ENCODE measurements at regions not wholly inside any gene's neighbourhood (a gene's known extent, or its start where the extent isn't known, plus 50 kb on each side); places are given as distances from the start of the nearest gene placed in this dataset.

DNA sequence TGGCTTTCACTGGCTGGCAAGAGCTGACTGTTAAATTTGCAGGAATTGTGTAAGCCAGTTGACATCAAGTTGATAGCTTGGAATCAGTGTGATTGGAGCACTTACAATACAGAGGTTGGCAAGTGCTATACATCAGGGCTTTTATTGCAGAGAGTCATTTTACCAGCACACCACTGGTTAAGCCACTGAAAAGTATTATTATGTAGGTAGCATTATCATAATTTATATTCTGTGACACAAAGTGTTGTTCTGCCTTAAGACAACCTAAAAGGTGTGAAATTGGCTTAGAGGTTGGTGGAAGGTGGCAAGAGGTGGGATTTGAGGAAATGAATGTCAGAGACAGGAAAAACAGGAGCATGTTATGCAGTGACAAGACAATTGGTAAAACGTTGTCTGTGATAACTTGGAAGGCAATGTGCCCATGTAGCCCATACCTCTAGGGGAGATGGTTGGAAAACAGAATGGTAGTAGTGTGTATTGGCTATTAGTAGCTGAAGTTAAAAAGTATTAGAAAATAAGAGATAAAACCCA lies 172.9 kb upstream of the PRICKLE1 start:
- no peak for DNase-seq (ENCODE audit: low read depth in 2 of 2)

DNA sequence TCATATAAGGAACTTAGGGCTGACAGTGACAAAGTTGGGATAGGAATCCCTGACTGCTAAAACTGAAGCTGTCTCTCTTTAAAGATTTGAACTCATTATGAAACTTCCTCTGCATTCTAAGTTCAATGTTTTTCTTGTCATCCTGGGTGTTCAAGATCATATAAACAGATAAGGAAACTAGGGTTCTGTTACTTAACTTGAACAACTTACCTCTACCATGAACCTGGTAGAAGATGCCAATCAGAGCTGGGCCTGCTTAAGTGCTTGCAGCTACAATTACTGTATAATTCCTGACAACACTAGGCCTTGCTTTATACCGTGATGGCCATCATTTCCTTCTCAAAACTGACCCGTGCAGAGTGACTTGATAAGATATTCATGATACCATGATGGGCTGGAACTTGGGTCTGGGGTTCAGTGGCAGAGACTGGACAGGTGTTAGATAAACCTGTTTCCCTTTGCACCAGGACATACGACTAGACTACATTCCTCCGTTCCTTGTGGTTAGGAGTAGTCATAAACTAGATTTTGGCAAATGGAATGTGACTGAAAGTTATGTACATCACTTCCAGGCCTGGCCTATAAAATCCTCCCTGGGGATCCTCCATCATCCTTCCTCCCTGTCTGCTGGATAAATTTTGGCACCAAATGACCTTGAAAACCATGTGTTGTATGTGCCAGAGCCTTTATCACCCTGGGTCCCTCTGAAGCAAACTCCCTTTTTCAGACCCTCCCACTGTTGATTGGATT lies 172.2 kb upstream of the PRICKLE1 start:
- DNase-seq (ENCODE audit: low read depth in 2 of 2): peak in 1 of 2 experiments; percentile 39

DNA sequence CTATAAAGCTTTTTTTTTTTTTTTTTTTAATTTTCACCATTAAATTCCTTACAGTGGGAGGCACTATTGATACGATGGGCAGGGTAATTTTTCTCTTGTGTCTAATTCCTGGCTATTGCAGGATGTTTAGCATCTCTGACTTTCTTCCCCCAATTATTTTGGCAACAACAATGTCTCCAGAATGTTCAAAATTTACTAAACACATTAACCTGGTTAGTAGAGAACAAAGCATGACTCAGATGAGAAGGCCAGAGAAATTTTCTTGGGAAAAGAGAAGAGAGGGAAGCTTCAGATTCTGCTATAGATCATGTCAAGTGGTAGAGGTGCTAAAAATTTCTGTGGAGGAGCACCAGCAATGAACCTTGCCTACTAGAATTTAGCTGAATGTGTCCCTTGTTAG lies 171.5 kb upstream of the PRICKLE1 start:
- DNase-seq (ENCODE audit: low read depth in 2 of 2): no peak

DNA sequence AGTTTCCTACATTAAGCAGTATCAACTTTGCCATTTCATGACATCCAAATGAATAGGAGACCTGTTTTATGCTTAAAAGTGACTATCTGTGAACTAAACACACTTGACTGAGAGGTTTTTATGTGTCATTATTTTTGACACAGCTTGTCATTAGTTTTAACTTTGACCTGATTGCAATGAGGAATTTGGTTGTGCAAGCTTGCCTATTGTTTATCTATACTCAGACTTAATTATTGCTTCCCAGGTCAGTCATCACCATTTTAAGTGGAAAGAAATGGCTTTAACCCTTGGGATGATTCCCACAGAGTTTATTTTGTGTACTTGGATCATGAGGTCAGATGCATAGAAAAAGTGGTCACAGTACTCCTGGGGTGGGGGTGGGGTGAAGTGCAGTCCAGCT lies 171.0 kb upstream of the PRICKLE1 start:
- no peak for DNase-seq (ENCODE audit: low read depth in 2 of 2)

DNA sequence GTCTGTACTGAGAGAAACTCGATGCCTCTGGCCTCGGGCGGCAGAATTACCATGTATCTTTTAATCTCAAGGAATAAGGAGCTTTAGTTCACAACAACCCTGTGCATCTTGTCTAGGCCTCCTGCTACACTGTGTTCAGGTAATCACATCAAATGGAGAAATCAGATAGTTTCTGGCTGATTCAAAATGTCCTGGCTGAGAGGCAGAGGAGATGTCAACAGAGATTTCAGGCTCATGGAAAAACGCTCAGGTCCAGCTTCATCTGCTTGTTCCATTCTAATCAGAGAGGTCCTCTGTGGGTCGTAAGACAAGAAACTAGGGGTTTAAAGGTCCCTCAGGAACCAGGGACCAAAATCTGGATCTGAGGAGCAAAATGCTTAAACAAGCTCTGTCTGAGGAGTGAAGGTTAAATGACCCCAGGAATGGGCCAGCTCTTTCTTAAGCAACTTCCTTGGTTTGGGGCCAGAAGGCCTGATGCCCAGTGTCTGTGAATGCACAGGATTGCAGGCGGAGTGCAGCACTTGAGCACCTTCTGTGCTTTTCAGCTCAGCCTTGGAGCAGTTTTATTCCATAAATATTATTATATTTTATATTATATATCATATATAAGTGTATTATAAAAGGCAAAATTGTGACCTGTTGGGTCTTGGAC lies 170.2 kb upstream of the PRICKLE1 start:
- DNase-seq (ENCODE audit: low read depth in 2 of 2): no peak

DNA sequence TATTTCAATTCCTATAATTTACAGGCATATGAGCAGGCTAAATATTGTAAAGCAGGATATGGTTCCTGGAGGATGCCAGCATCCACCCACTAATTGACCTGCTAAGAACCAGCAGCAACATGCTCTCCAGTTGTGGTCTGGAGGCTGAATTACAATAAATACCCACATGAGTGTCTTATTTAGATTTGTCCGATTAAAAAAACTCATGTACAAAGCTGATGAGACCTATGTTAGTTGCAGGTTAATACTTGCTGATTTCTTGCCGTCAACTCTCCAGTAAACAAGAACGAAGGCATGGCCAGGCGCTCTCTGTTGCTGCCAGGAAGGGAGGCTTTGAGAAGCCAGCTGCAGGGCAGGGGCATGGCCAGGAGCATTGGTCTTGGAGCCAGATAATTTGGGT lies 169.3 kb upstream of the PRICKLE1 start:
- no peak for DNase-seq (ENCODE audit: low read depth in 2 of 2)

DNA sequence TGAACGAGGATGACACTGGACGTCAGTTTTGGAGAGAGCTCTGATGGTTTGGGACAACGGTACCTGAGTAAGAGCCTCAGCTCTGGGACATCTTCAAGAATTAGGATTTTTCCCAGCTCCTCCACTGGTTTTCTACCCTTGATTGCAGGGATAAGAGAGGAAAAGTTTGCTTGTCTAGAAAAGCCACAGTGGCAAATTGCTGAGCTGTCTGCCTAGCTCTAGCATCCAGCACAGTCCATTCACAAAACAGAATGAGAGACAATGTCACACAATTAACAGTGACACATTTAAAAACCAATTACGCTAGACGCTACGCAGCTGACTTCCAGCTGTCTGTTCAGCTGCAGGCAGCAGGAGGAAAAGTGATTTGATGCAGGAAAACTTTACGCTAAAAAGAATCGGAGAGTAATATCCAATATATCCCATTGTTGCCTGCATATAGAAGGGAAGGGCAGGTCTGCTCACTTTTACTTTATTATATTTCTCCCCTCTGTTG lies 168.1 kb upstream of the PRICKLE1 start:
- no peak for DNase-seq (ENCODE audit: low read depth in 2 of 2)

DNA sequence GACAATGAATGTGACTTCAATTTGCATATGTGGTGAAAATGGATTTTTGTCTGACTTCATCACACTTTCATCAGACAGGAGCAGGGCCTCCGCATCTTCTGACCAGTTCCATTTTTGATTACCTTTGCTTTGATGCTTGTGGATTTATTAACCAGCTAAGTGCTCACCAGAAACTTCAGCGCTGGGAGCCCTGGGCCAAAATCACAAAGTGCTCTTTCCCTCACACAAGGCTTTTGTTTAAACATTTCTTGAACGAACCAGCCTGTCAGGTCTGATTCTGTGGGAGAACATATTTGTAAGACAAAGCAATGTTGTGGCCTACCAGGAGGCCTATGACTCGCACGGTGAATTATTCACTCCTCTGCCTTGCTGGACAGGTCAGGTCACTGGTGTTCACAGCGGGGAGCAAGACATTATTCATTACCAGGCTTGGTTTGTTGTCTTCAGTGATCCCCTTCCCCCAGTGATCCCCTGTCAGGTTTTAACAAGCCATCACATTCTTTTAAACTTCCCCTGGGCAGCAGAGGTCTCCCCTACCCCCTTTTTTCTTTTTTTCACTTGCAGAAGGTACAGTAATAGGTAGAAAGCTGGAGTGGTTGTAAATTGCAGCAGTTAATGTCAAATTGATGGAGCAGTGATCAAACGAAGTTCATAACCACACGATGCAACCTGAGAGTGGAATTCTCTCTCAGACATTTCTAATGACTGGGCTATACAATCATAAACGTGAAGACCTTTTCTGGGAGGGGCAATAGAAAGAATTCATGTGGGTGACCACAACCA lies 167.5 kb upstream of the PRICKLE1 start:
- peak; percentile 73 to 78 for DNase-seq (ENCODE audit: low read depth in 2 of 2)

DNA sequence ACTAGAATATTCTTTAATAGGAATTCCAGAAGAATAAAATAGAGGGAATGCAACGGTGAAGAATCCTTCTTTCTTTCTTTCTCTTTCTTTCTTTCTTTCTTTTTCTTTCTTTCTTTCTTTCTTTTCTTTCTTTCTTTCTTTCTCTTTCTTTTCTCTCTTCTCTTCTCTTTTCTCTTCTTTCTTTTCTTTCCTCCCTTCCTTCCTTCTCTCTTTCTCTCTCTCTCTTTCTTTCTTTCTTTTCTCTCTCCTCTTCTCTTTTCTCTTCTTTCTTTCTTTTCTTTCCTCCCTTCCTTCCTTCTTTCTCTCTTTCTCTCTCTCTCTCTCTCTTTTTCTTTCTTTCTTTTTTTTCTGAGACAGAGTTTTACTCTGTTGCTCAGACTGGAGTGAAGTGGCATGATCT lies 160.8 kb upstream of the PRICKLE1 start:
- DNase-seq (ENCODE audit: low read depth in 2 of 2): no peak

DNA sequence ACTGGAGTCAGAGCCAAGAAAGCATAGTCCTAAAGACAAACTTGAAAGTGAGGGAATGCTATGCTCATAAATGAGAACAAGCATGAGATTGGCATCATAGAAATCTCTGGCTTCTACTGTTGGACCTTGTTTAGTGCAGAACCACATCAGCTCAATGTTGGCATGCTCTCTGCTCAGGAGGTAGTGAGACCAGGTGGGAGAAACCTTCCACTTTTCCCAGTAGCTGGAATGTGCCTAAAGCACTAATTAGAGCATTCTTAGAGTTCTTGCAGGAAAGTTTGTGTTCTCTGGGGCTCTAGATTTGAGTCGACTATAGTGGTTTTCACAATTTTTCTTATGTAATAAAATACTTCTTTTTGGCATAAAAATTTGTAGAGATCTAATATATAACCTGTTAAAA lies 159.7 kb upstream of the PRICKLE1 start:
- DNase-seq (ENCODE audit: low read depth in 2 of 2): no peak

DNA sequence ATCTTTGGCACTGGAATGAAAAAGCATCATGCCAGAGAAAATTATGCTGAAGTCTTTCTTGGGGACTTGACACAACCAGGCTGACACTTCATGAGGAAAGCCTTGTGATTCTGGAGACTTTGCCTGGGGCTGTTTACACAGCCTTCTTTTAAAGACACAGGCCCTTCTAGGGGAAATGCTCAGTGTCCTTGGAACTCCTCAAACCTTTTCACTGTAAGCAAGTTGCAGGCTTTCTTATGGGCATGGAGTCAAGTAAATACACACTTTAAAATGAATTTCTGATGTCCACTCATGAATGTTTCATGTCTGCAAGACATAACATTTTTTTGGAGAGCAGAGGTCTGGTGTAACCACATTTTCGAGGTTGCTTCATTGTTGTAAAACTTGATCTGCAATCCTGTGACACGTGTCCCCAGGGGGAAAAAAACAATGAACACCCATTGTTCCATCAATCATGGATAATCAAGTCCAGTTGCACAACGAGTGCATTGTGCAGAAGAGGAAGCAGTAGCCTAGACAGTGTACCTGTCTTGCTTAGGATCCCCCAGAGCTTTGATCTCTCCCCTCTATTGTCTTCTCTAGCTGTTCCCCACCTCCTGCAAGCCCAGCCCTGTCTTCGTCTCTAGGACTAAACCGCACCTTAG lies 155.1 kb upstream of the PRICKLE1 start:
- DNase-seq (ENCODE audit: low read depth in 2 of 2): no peak

DNA sequence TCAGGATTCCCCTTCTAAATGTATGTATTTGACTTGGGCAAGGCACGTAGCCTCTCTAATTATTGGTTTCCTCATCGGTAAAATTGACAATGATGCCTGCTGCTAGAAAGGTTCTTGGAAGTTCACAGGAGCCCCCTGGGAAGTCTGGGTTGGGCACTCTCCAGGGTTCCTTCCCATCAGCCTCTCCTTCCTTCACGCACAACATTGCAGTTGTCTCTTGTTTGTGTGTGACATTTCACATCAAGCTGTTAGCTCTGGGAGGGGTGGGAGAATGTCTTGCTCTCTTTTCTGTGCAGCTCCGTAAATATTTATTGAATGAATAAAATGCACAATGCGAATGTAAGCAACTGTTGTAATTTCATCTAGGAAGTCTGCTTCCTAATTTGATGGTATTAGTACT lies 153.2 kb upstream of the PRICKLE1 start:
- no peak for DNase-seq (ENCODE audit: low read depth in 2 of 2)

DNA sequence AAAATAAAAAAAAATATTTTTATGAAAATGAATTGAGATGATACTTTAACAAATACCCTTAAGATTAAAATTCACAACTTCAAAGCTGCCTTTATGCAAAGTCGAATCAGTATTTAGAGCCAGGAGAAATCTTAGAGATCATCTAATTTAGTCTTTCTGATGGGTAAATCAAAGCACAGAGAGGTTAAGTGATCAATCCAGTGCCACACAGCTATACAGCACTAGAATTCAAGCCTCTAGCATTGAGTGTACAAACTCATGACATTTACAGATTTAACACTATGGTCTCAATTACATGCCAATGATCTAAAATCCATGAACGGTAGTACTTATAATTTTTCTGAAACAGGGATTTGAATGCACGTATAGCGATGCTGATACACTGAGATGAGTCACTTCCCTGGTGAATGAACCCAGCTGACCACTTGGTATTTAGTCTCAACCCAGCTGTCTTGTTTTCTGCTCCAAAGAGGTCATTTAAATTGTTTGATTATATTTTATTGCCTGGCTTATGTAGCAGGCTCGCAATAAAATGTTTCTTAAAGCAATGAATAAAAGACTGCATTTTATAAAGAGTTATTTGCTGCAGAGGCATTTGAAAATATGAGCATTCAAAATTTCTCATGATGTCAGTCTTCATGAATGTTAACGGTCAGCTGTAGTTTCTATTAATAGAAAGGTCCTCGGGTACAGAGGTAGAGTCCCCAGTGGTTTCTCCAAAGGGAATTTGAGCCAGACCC lies 152.4 kb upstream of the PRICKLE1 start:
- DNase-seq (ENCODE audit: low read depth in 2 of 2): no peak

DNA sequence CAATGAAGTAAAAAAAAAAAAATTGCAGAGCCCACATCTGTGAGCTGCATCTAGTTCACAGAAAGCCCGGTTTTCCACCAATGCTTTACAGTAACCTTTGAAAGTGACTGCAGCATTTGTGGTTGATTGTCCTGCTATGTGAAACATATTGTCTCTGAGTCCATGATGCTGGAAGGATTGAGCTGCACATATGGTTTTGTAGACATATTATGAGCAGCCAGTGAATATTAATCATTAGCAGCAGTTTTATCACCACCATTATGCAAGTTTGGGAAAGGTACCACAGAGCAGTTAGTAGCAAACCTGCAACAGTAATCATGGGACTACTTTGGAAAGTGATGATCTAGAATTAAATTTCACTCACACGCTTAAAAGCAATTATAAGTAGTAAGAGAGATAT lies 151.5 kb upstream of the PRICKLE1 start:
- DNase-seq (ENCODE audit: low read depth in 2 of 2): no peak

DNA sequence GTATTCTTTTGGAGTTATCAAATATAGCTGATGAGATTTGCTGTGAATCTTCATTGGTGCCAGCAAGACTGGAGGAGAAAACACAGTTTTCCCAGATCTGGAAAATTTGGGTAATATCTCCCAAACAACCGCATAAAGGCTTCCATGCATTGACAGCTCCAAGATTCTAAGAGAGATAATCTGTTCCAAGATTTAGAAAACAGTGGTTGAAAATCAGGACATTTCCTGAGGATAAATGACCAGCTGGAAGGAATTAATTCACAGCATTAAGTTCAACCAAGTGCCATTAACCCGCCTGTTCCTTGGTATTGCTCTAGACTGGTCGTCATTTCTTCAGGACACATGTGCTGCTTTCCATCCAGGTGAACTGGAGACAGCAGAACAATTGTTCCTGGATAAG lies 147.9 kb upstream of the PRICKLE1 start:
- no peak for DNase-seq (ENCODE audit: low read depth in 2 of 2)

DNA sequence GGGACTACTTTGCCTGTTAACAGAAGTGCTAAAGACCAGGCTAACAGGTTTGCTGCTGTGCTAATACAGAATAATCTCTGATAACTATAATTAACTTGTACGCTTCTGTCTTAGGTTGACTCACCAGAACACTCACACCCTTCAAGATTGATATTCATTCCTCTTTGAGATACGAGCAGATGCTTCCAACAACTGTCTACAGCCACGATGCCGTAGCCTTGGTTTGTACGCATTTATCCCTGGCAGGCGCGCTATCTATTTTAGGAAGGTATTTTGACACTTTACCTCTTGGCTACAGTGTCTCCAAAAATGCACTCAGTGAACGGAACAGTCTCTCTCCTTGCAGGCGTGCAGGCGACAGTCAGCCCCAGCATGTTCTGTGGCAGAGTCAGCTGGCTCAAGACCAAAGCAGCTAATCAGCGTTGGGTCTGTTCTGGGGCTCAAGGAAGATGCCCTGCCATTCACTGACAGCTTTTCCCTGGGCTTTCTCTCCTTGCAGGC lies 146.4 kb upstream of the PRICKLE1 start:
- no peak for DNase-seq (ENCODE audit: low read depth in 2 of 2)

DNA sequence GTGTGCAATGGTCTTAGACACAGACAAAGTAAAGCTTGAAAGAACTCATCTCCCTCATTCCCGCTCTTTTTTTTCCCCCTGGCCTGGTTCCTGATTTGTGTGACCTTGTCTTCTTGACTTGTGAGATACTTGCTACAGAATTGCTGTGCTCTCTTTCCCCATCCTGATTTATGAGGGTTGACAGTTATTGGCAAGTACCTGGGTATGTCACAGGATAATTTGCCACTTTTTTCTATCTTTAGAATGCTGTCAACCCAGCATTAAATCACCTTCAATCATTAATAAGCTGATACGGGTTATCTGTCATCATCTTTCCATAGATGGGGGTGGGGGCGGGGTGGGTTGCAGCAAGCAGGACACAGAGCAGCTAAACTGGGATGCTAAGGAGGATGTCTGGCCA lies 144.4 kb upstream of the PRICKLE1 start:
- no peak for DNase-seq (ENCODE audit: low read depth in 2 of 2)

DNA sequence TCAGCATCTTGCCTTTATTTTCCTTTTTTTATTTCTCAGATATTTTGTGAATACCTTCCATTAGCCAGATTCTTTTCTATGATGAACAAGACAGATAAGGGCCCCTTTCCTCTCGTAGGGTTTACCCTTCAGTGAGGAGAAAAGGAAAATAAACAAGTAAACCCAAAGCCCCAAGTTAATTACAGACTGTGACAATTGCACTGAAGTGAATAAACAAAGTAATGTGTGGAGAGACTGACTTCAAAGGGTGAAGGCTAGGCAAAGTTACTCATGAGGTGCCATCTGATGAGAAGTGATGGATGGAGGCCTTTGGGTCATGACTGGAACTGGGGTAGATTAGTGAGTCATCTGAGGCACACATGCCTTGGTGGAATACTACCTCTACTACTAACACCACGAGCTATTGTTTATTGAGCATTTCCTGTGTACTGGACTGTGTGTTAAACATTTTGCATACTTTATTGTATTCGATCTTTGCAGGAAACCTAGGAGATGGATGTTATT lies 143.4 kb upstream of the PRICKLE1 start:
- DNase-seq (ENCODE audit: low read depth in 2 of 2): no peak

DNA sequence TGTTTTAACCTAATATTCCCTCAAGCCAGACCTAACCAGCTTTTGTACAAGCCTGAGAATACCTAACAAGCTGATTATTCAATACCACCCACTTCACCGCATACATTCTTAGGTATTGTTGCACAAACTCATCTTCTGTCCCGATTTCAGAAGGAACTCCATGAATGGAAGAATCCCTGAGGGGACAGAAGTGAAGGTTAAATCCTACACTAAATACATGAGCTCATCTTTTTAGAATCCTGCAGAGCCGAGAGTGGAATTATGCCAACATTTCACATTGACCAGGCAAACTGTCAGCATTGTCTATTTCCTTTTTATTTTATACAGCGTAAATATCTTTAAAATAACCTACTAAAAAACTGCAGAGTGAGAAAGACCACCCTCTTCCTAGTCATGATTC lies 140.7 kb upstream of the PRICKLE1 start:
- DNase-seq (ENCODE audit: low read depth in 2 of 2): no peak

DNA sequence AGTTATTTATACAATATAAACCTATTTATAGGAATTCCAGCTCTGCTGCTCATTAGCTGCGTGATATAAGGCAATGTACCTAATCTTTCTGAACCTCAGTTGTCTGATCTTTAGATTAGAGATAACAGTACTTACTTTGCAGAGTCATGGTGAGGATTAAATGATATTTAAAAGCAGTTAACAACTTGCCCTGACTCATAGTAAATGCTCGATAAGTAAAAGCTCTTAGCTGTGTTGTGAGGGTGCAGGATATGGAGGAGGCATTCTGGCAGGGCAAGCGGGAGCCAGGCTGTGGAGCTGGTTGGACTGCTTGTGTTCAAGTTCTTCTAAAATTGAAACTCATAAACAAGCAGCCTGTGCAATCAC lies 140.0 kb upstream of the PRICKLE1 start:
- no peak for DNase-seq (ENCODE audit: low read depth in 2 of 2)
